GM18517 (cell line): ENCODE measurements at regions not wholly inside any gene's neighbourhood (a gene's known extent, or its start where the extent isn't known, plus 50 kb on each side); places are given as distances from the start of the nearest gene placed in this dataset.
"Not testable (repeated sequence)": the region's sequence is repeated elsewhere in the genome, so short reads cannot be mapped to it uniquely, and the experiment has no call there.

ENCODE experiments used
- ATAC-seq: cut with Tn5 transposase; IDR thresholded peaks from one replicate; pipeline ENCODE4 v1.9.1; 2021; ENCODE audit warnings: mild to moderate bottlenecking, moderate library complexity; ENCODE audit not compliant: unreplicated experiment

GRCh38 chr13:62711948-62712347 is 1296.3 kb upstream of the PCDH20 start:
- ATAC-seq, result not testable (repeated sequence)

- no peak for ATAC-seq
Observed at GRCh38 chr13:62710787-62711186, 1295.1 kb upstream of the PCDH20 start.

DNA sequence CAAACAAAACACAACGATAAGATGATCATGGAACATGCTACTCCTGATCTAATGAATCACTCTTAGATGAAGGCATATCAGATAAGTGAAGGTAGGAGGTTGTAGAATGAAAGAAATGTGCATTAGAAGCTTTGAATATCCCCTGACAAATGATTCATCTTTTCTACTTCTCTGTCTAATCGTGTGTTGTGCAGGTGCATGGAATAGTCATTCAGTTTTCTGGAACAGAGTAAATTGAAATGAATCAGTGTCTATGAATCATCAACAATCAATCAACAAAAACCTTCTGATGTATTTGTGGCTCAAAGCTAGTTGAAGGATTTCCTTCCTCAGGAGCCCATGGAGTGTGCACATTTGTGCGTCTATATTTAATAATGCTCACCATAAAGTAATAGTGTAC is 1290.4 kb upstream of the PCDH20 start:
- ATAC-seq, result no peak

DNA sequence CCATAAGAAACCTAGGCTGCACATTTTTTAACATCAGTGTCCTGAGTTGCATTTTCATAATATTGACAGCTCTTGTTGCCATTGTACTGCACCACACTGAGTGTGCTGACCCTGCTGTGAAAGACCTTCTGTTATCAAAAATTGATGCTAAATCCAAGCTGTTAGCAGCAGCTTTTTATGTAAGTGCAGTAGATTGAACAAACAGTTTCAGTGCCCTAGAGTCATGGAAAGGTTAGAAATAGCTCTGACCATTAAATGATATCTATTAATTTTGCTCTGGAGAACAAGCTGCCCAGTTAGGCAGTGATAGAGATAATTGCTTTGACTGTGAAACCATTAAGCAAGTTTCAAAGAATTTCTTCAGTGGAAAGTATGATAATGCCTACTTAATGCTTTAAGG is 1289.2 kb upstream of the PCDH20 start:
- ATAC-seq, result no peak

DNA sequence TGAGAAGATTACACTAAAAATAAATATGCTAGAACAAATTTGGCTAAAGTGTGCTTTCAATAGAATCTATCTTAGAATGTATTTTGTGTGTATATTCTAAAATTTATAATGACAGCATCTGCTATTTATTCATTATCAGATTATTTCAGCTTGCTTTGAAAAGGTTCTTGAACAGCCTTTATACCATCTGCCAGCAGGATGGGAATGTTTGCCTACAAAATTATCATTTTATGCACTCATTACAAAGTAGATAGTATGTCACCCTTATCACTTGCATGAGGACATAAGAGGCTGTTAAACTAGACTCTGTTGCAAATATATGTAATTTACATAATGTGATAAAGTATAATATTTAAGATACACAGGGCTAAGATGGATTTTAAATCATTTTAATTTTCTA is 1286.9 kb upstream of the PCDH20 start:
- no peak for ATAC-seq

DNA sequence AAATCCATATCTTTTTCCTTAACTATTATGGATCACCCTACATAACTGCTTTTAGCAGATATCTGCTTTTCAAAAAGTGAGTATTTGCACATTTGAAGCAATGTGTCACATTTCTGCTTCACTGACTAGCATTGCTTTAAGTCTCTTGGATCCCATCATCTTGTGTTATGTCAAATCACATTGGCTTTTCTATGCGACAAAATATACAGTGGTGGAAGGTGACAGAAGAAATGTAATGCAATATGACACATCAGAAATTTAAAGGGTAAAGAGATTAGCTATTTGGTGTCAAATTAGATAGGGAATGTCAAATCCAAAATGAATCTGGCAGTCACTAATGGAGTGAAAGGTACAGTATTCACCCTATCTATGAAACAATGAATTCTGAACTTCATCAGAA is 1282.1 kb upstream of the PCDH20 start:
- no peak for ATAC-seq

GRCh38 chr13:62696490-62696889 is 1280.8 kb upstream of the PCDH20 start:
- ATAC-seq, result no peak

DNA sequence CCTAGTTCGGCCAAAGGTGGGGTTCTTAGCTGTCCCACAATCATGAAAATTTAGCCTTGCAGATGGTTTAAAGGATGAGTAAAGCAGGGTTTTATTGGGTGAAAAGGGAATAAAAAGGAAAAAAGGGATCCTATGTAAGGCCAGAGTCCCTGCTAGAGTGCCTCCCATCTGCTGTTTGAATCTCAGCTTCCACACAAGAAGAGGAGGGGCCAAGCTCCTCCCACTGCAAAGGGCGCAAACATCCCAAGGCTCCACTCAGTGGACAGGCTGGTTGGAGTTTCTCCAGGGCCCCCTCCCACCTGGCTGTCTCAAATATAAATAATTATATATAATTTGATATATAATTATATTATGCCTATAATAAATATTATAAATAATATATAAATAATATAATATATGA is 1272.1 kb upstream of the PCDH20 start:
- ATAC-seq, result no peak

DNA sequence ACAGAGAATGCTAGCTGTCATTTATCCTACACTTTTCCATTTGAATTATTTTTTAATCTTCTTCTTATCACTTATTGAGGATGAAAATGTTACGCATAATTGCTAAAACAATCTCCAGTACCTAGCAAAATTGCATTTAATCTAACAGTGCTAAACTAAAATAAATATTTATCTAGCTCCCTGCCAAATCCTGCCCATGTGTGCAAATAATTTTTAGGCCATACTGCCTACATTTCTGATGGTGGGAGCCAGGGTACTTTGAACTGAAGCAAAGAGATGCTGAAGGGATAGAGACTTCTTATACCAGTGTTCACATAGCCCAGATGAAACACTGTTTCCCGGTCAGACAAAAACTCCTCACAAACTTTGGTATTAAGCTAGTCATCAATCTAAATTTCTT is 1268.7 kb upstream of the PCDH20 start:
- no peak for ATAC-seq

GRCh38 chr13:62682788-62683187 is 1267.1 kb upstream of the PCDH20 start:
- ATAC-seq, result no peak

GRCh38 chr13:62678039-62678438 is 1262.4 kb upstream of the PCDH20 start:
- no peak for ATAC-seq

DNA sequence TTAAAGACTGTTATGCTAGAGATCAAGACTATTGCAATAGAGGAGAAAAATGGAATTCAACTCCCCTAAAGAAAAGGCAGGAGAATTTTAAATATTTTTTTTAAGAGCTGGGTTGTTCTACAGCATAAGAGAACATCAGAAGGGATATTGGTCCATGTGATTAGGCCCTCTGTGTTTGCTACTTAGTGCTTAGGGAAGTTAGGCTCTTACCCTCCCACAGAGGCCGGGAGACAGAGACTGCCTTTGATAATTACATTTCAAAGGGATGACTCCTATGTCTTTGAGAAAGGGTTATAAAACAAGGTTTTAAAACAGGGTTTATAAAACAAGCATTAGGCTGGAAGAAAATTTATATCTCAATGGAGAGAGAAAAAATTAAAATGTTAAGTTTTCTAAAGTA is 1248.1 kb upstream of the PCDH20 start:
- no peak for ATAC-seq

GRCh38 chr13:62659365-62659764 is 1243.7 kb upstream of the PCDH20 start:
- ATAC-seq, result no peak

DNA sequence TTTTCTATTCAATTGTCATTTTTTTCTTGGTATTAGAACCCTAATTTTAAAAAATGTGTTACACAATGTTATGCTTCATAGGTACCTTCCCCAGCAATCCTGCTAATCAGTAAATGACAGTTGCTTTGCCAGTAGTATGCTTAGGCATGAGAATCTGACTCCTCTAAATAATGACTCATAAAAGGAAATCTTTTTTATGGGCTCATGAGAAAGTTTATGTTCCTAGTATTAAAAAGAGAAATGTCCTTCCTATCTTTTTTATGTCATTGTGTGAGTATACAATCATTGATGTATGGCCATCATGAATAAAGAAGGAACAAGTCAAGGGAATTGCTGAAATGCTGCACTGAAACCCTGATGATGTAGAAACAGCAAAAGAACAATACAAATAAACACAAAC is 1237.7 kb upstream of the PCDH20 start:
- no peak for ATAC-seq

- ATAC-seq, result no peak
Observed at GRCh38 chr13:62643799-62644524, 1228.3 kb upstream of the PCDH20 start.

GRCh38 chr13:62643007-62643483 is 1227.4 kb upstream of the PCDH20 start:
- no peak for ATAC-seq

- ATAC-seq, result no peak
Observed at GRCh38 chr13:62635161-62635560, 1219.5 kb upstream of the PCDH20 start.

DNA sequence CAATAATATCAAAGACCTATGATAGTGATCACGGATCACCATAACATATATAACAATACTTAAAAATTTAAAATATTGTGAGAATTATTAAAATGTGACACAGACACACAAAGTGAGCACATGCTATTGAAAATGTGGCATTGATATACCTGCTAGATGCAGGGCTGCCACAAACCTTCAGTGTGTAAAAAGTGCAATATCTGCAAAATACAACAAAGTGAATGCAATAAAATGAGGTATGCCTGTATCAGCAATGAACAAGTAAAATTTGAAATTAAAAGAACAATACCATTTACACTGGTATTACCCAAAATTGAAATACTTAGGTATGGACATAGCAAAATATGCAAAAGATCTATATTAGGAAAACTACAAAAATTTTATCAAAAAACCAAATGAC is 1217.8 kb upstream of the PCDH20 start:
- ATAC-seq, result no peak

DNA sequence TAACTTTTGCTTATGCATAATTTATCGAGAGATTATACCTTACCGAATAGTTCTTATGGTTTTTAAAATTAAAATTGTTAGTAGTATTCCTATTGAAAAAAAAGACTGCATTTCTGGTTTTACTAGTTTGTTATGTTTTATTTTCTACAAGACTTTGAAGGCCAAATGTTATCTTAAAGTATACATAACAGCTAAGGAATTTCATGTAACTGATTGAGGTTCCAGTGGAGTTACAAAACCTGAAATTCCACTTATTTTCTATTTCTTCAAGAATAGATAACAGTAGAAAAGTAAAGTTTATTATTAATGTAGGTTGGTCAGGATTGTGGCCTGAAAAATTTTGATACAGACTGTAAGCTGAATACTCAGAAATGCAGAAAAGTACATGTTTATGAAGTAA is 1216.0 kb upstream of the PCDH20 start:
- no peak for ATAC-seq

DNA sequence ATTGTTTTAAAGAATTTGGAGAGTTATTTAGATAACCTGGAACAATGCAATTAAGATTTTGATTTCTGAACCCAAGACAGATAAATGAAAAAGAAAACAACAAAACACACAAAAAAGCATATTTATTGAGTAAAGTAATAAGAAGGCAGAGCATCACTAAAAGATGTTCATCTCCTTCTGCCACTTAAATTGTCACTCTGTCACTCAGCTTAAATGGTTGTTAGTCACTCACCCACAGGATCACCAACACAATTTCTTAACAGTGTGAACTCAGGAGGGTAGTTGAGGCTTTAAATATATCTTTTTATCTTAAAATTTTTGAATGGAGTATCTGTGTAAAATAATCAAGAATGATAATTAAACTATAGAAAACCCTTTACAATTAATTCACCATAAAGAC is 1215.5 kb upstream of the PCDH20 start:
- ATAC-seq, result no peak

DNA sequence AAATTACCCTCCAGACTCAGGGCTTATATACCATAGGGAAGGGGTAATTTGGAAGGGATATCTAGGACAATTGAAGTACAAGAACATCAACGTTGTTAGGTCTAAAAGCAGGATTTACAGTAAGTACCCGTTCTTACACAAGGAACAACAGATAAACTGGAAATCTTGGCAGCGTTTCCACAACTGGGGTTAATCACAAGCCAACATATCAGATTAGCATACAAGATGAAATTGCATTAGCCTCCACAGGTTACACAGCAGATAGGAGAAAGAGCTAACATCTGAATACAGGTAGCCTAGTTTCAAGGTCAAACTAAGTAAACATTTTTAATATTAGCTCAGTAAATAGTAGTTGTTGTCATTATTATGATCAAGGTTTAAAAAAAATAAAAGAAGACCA is 1214.0 kb upstream of the PCDH20 start:
- ATAC-seq, result no peak

- ATAC-seq, result no peak
Observed at GRCh38 chr13:62627226-62627625, 1211.6 kb upstream of the PCDH20 start.

- no peak for ATAC-seq
Observed at GRCh38 chr13:62626771-62627170, 1211.1 kb upstream of the PCDH20 start.
